ENCODE measurements at regions not wholly inside any gene's neighbourhood (a gene's known extent, or its start where the extent isn't known, plus 50 kb on each side); places are given as distances from the start of the nearest gene placed in this dataset.
"Not testable (repeated sequence)": the region's sequence is repeated elsewhere in the genome, so short reads cannot be mapped to it uniquely, and the experiment has no call there.

GRCh38 chr11:96585944-96586880 is 196.4 kb downstream of the JRKL start:
- not testable (repeated sequence) for DNase-seq (ENCODE audit: extremely low read depth in 1 of 11, low read depth in 9 of 11, low spot score in 4 of 11)

GRCh38 chr11:96588793-96589192 is 199.0 kb downstream of the JRKL start:
- not testable (repeated sequence) for DNase-seq (ENCODE audit: extremely low read depth in 1 of 11, low read depth in 9 of 11, low spot score in 4 of 11)

- DNase-seq (ENCODE audit: extremely low read depth in 1 of 11, low read depth in 9 of 11, low spot score in 4 of 11) = no peak
These were observed 205.2 kb downstream of the JRKL start for GRCh38 chr11:96595011-96595410.

GRCh38 chr11:96607864-96608558 is 218.2 kb downstream of the JRKL start:
- no peak for DNase-seq (ENCODE audit: extremely low read depth in 1 of 11, low read depth in 9 of 11, low spot score in 4 of 11)

GRCh38 chr11:96614101-96614500 is 224.3 kb downstream of the JRKL start:
- DNase-seq (ENCODE audit: extremely low read depth in 1 of 11, low read depth in 9 of 11, low spot score in 4 of 11) = no peak

- no peak for DNase-seq (ENCODE audit: extremely low read depth in 1 of 11, low read depth in 9 of 11, low spot score in 4 of 11)
These were observed 225.0 kb downstream of the JRKL start for GRCh38 chr11:96614846-96615245.

- no peak for DNase-seq (ENCODE audit: extremely low read depth in 1 of 11, low read depth in 9 of 11, low spot score in 4 of 11)
These were observed 230.7 kb downstream of the JRKL start for GRCh38 chr11:96620464-96621044.

- no peak for DNase-seq (ENCODE audit: extremely low read depth in 1 of 11, low read depth in 9 of 11, low spot score in 4 of 11)
These were observed 231.3 kb downstream of the JRKL start for GRCh38 chr11:96621161-96621560.

GRCh38 chr11:96622026-96622634 is 232.3 kb downstream of the JRKL start:
- no peak for DNase-seq (ENCODE audit: extremely low read depth in 1 of 11, low read depth in 9 of 11, low spot score in 4 of 11)

- DNase-seq (ENCODE audit: extremely low read depth in 1 of 11, low read depth in 9 of 11, low spot score in 4 of 11) = no peak
These were observed 234.3 kb downstream of the JRKL start for GRCh38 chr11:96624126-96624525.

- DNase-seq (ENCODE audit: extremely low read depth in 1 of 11, low read depth in 9 of 11, low spot score in 4 of 11) = no peak
These were observed 237.6 kb downstream of the JRKL start for GRCh38 chr11:96627376-96627775.

- DNase-seq (ENCODE audit: extremely low read depth in 1 of 11, low read depth in 9 of 11, low spot score in 4 of 11) = no peak
These were observed 245.8 kb downstream of the JRKL start for GRCh38 chr11:96635655-96636054.

GRCh38 chr11:96641261-96641660 is 251.4 kb downstream of the JRKL start:
- DNase-seq (ENCODE audit: extremely low read depth in 1 of 11, low read depth in 9 of 11, low spot score in 4 of 11) = no peak

GRCh38 chr11:96642583-96642982 is 252.8 kb downstream of the JRKL start:
- DNase-seq (ENCODE audit: extremely low read depth in 1 of 11, low read depth in 9 of 11, low spot score in 4 of 11) = no peak

- DNase-seq (ENCODE audit: extremely low read depth in 1 of 11, low read depth in 9 of 11, low spot score in 4 of 11) = no peak
These were observed 253.4 kb downstream of the JRKL start for GRCh38 chr11:96643173-96643572.

- peak in 1 of 11 donors; percentile 3 for DNase-seq (ENCODE audit: extremely low read depth in 1 of 11, low read depth in 9 of 11, low spot score in 4 of 11)
These were observed 257.8 kb downstream of the JRKL start for GRCh38 chr11:96647621-96648020.

GRCh38 chr11:96648991-96649390 is 259.2 kb downstream of the JRKL start:
- peak in 6 of 11 donors; percentile 2 to 26 (median 5) for DNase-seq (ENCODE audit: extremely low read depth in 1 of 11, low read depth in 9 of 11, low spot score in 4 of 11)

- no peak for DNase-seq (ENCODE audit: extremely low read depth in 1 of 11, low read depth in 9 of 11, low spot score in 4 of 11)
These were observed 262.7 kb downstream of the JRKL start for GRCh38 chr11:96652516-96652915.

- DNase-seq (ENCODE audit: extremely low read depth in 1 of 11, low read depth in 9 of 11, low spot score in 4 of 11) = no peak
These were observed 265.7 kb downstream of the JRKL start for GRCh38 chr11:96655474-96655873.

- no peak for DNase-seq (ENCODE audit: extremely low read depth in 1 of 11, low read depth in 9 of 11, low spot score in 4 of 11)
These were observed 268.6 kb downstream of the JRKL start for GRCh38 chr11:96658436-96658835.
